NCI-H82 treated with DMSO at 0.1 percent for 48 hours (cell line): ENCODE measurements at regions not wholly inside any gene's neighbourhood (a gene's known extent, or its start where the extent isn't known, plus 50 kb on each side); places are given as distances from the start of the nearest gene placed in this dataset.
"Not testable (repeated sequence)": the region's sequence is repeated elsewhere in the genome, so short reads cannot be mapped to it uniquely, and the experiment has no call there.

Experiments
- DNase-seq: peaks from one replicate; lab custom pipeline; 2025; ENCODE audit not compliant: unreplicated experiment; lab: John Stamatoyannopoulos, UW

- DNase-seq: not testable (repeated sequence)
Observed at GRCh38 chr6:166846446-166847142, 109.8 kb downstream of the RNASET2 start.

DNA sequence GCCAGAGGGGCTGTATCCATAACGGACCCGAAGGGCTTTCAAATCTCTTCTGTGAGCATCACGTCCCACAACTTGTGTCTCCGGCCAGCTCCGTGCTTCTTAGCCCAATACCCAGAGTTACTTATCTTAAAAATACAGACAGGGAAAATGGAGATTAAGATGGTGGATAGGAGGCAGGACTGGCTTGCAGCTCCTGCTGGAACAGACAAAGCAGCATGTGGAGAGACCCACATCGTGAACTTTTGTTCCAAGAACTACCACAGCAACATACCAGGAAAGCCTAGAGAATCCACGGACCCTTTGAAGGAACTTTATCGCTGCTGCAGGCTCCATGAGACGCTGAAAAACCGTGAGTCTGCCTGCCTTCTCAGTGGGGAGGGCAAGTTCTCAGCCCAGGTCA, 113.7 kb downstream of the RNASET2 start:
- DNase-seq: no peak

DNA sequence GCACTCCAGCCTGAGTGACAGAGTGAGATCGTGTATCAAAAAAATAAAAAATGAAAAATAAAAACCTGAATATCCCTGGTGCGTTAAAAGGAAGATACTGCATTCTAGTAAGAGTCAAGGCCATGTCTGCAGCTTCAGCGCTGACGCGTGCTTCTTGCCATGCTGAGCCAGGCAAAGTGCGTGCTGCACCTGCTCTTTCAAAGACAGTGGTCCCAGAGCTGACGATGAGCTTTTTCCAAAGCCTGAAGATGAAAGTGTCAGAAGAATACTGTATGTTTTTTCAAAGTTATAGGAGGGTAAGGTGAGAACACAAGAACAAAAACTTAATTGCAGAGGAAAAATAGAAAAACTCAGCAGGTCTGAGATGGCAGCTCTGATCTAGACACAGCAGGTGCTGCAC, 115.1 kb downstream of the RNASET2 start:
- DNase-seq: no peak

- DNase-seq: no peak
Observed at GRCh38 chr6:166839569-166839968, 116.8 kb downstream of the RNASET2 start.

DNA sequence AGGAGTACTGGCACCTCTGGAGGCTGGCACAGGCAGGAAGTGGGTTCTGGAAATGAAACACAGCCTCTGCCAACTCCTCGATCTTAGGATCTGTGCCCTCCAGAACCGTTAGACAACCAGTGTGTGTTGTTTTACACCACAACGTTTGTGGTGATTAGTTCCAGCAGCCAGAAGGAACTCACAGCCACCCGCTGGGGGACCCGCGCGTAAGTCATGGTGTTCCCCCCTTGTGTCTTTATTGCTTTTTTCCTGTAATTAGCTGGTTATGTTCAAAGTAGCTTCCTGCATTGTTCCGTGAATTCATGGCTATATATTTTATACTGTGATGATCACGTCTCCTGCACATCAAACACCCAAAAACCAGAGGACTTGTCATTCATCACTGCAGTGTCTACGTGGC, 117.4 kb downstream of the RNASET2 start:
- no peak for DNase-seq

DNA sequence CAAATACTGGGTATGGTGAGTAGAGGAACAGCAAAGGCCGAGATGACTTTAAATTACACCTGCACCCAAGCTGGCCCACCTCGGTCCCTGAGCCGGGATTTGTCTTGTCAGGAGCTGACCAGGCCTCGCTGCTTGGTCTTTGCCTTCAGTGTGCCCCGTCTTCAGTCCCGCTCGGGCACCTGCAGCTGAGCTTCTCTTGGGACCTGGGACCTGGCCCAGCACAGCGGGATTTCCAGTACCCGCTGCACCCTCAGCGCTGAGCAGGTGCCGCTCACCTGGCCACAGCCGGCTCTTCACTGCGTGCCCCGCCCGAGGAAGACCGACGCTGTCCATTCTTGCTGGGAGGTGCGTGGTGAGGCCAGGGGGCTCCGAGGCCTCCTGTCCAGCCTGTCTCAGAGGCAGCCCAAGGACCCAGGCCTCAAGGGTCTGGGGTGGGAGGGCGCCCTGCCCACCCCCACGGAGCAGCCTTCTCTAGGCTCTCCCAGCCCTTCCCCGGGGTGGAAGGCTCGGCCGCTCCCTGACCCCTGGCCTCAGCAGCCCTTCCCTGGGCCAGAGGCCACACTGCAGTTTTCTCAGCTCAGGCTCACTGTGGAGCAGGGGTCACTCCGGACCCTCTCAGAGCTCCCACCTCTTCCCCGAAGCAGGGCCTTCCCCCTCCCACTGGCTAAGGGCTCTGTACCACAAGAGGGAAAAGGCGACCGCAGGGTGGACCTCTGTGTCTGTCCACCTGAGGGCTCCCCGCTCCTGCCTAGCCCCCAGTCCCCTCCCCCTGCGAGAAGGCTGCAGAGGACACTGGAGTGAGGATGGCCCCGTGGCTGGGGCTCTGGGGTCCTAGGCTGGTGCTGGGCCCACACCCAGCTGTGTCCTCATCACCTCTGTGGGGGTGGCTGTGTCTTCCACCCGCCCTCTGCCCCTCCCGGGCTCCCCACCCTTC, 119.3 kb downstream of the RNASET2 start:
- DNase-seq: no peak

DNA sequence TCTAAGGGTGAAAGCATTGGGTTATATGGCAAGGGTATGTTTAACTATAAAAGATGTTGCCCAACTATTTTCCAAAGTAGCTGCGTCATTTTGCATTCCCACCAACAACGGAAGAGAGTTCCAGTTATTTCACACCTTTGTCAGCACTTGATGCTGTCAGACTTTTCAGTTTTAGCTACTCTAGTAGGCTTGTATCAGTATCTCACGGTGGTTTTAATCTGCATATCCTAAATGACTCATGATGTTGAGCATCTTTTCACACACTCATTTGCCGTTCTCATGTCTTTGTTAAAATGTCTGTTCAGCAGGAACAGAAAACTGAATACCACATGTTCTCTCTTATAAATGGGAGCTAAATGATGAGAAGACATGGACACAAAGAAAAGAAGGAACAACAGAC, 122.3 kb downstream of the RNASET2 start:
- no peak for DNase-seq

- no peak for DNase-seq
Observed at GRCh38 chr6:166830891-166831363, 125.4 kb downstream of the RNASET2 start.

DNA sequence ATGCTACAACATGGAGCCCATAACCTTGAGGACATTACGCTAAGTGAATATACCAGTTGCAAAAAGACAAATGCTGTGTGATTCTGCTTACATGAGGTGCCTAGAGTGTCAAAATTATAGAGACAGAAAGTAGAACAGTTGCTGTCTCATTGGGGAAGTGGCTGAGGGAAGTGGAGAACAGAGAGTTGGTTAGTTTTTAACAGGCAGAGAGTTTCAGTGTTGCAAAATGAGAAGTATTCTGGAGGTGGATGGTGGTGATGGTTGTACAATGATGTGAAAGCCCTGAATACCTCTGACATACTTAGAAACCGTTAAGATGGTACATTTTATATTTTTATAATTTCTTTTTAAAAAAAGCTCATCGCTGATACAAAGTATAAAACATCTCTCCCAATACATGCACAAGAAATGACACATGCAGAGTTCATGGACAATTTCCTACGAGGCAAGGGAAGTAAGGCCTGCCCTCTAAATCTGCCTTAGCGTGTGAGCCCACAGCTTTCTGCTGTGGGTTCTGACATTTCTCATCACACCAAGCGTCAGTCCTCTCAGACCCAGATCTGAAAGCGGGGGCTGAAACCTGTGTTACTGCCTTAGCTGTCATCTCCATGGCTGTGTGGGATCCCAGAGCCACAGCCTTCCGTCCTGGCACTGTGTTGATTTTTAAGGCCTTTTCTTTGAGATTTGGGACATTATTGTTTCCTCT, 126.0 kb downstream of the RNASET2 start:
- DNase-seq: no peak

- DNase-seq: no peak
Observed at GRCh38 chr6:166826264-166826663, 130.1 kb downstream of the RNASET2 start.

GRCh38 chr6:166825553-166826145, 130.7 kb downstream of the RNASET2 start:
- DNase-seq: no peak

- DNase-seq: no peak
Observed at GRCh38 chr6:166824880-166825250, 131.5 kb downstream of the RNASET2 start.

- no peak for DNase-seq
Observed at GRCh38 chr6:166824146-166824879, 132.0 kb downstream of the RNASET2 start.

- DNase-seq: no peak
Observed at GRCh38 chr6:166822609-166823008, 133.7 kb downstream of the RNASET2 start.

DNA sequence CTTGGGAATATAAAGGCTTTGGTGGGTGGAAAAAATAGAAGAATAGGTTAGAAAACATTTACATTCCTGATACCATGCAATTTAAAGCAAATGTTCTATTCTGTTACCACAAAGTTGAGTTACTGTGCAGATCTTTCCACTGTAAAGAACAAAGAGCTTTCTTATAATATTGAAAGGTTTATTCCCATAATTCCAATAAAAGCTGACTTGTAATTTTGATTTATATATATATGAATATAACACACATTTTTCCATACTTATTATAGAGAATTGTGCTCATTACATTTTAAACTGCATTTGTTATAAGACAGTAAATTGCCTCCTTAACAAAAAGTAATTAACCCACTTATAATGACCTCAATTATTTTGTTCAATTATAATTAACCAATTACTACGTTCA, 135.9 kb downstream of the RNASET2 start:
- DNase-seq: no peak

DNA sequence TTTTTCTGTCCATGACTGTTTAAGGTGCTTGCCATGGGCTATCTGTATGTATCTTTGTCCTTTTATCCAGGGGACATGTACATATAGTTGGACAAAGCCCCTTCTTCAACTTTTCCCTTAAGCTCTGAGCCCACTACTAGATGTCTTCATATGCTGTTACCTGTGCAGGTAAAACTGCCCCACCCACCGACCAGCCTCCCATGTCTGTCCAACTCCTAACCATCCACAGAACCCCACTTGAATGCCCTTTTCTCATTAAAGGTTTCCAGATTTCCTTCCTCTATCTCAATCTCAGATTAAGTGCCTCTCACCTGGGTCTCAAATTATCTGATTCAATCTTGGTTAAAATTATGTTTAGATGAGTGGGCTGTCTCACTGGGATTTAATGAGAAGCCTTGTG, 136.3 kb downstream of the RNASET2 start:
- no peak for DNase-seq

DNA sequence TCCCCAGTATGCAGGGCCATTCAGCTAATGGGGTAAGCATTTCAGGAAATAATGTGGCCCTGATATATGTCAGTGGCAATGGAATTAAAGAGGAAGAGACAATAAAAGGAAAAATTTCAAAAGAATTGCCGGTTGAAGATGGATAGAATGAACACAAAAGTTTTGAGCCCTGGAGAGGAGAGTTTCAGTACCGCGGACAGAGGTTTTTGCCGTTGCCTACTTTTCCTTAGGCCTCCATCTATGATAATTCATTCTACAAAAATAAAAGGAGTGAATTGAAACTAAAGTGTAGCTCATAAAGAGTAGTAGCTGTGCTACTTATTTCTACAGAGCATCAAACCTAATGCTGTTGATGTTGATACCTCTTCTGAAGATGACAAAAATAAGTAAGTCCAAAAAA, 140.7 kb downstream of the RNASET2 start:
- no peak for DNase-seq

DNA sequence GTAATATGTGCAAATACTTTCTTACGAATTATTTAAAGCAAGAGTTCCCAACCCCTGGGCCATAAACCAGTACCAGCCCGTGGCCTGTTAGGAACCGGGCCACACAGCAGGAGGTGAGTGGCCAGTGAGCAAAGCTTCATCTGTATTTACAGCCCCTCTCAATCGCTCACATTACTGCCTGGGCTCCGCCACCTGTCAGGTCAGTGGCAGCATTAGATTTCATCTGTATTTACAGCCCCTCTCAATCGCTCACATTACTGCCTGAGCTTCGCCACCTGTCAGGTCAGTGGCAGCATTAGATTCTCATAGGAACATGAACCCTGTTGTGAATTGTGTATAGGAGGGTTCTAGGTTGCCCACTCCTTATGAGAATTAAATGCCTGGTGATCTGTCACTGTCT, 142.0 kb downstream of the RNASET2 start:
- DNase-seq: no peak

DNA sequence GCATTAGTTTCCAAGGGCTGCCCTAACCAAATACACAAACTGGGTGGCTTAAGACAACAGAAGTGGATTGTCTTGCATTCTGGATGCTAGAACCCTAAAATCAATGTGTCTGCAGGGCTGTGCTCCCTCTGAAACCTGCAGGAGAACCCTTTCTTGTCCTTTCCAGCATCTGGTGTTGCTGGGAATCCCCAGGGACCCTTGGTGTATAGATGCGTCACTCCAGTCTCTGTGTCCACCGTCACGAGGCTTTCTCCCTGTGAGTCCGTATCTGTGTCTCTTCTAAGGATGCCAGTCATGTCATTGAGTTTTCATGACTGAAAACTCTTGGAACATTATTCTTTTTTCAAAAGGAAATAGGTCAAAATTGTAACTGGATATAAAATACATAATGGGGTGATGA, 142.9 kb downstream of the RNASET2 start:
- no peak for DNase-seq

- DNase-seq: no peak
Observed at GRCh38 chr6:166810864-166811263, 145.5 kb downstream of the RNASET2 start.

DNA sequence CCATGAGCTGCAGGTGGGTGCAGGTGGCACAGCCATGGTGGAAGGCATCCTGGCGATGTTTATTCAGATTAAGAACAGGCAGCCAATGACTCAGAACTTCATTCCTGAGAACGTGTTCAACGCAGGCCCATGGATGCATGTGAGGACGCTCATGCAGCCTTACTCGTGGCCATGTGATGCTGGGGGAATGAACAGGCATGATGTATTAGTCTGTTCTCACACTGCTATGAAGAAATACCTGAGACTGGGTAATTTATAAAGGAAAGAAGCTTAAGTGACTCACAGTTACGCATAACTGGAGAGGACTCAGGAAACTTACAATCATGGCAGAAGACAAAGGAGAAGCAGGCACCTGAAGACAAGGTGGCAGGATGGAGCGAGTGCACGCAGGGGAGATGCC, 146.6 kb downstream of the RNASET2 start:
- no peak for DNase-seq
